ENCODE measurements at regions not wholly inside any gene's neighbourhood (a gene's known extent, or its start where the extent isn't known, plus 50 kb on each side); places are given as distances from the start of the nearest gene placed in this dataset.

DNA sequence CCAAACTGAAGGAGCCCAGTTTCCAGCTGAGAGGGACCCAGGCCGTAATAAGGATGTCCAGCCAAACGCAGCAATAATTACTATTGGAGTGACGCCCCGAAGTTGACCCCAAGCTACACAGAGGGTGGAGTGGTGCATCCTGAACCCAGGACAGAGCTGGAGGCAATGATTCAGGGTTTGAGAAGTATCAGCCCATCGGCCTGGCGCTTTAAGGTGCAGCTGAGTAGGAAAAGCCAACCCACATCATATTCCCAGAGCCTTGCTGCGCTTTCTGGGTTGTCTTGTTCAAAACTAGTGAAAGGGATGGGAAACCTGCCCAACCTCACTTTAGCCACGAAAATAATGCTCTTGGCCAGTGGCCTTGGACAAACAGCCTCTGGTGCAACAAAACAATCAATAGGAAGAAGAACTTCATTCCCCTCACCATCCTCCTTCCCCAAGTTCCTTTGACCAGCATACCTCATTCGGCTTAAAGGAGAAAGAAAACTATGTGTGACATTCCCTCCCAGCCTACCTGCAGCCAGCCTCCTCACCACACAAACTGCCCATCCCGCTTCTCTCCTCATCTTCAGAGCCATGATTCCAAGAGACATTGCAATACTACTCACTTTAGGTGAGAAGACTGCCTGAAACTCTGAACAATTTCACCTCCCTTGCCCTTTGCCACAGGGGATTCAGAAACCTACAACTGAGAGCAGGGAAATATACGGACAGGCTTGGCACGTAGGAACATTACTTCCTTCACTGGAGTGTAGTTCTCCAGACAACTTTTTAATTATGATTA lies 217.2 kb upstream of the MKLN1 start:
- no peak for DNase-seq

- peak; percentile 56 to 65 for DNase-seq
Measured at GRCh38 chr7:131111081-131111576, 216.5 kb upstream of the MKLN1 start.

GRCh38 chr7:131111792-131112191 lies 215.9 kb upstream of the MKLN1 start:
- DNase-seq = no peak

DNA sequence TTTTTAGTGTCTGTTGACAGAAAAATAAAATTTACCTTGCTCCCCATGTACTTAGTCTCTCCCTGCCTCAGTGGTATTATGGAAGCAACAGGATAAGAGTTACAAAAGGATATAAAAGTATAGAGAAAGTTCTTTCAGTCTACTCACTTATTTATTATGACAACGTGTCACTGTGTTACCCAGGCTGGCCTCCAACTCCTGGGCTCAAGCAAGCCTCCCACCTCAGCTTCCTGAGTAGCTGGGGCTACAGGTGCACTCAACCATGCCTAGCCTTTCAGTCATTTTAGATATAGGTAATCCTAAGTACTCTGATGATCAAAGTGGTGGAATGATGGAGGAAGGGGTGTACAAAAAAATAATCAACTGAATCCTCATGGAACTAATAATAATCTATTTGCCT lies 215.2 kb upstream of the MKLN1 start:
- no peak for DNase-seq

GRCh38 chr7:131115340-131115739 lies 212.3 kb upstream of the MKLN1 start:
- DNase-seq = no peak

DNA sequence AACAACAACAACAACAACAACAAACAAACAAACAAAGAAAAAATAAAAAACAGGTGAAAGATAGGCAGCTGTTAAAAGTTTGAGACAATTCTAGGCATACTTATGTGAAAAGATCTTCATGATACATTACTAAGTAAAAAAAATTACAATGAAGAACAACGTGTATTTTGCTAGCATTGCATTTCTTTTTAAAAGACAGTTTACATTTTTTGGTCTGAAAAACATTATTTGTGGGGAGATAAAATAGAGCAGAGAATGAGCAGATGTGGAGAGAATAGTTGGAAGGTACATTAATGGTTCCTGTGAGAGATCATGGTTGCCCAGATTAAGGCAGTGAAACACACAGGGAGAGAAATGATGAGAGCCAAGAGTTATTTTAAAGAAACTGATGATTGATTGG lies 210.2 kb upstream of the MKLN1 start:
- no peak for DNase-seq

GRCh38 chr7:131119381-131119780 lies 208.3 kb upstream of the MKLN1 start:
- no peak for DNase-seq

DNA sequence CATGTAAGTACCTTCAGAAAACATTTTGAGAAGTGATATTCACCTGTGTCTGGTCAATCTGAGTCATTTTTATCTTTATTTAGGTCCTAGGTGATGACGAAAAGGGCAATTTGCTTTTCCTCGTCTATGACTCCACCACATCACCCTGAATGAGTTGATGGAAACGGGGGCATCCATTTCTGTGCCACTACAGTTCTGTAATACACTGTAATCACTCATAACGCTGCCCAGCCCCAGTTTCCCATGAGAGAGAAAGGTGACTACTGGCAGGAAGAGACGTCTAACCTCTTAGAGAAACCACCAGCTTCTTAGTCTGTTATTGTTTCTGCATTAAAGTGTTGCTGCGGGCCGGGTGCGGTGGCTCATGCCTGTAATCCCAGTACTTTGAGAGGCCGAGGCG lies 205.3 kb upstream of the MKLN1 start:
- no peak for DNase-seq

- no peak for DNase-seq
Measured at GRCh38 chr7:131124001-131124629, 203.6 kb upstream of the MKLN1 start.

- no peak for DNase-seq
Measured at GRCh38 chr7:131124867-131125266, 202.8 kb upstream of the MKLN1 start.

DNA sequence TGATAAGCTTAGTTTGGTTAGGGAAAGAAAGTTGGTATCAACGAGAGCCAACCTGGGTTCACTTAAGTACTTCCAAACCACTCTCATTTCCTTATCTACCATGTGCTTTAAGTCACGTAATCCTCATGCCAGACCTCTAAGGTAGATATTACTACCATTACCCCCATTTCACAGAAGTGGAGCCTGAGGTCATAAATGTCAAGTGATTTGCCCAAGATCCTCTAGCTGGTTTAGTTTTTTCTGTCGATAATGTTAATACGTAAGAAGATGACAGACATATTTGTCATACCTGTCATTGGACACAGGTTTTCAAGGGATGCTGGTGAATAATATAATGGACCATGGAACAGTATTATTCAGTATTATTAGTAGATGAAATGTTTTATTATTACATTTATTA lies 197.4 kb upstream of the MKLN1 start:
- DNase-seq = no peak

- no peak for DNase-seq
Measured at GRCh38 chr7:131131012-131131745, 196.5 kb upstream of the MKLN1 start.

- DNase-seq = no peak
Measured at GRCh38 chr7:131131746-131132431, 195.8 kb upstream of the MKLN1 start.

- DNase-seq = no peak
Measured at GRCh38 chr7:131139462-131139861, 188.2 kb upstream of the MKLN1 start.

DNA sequence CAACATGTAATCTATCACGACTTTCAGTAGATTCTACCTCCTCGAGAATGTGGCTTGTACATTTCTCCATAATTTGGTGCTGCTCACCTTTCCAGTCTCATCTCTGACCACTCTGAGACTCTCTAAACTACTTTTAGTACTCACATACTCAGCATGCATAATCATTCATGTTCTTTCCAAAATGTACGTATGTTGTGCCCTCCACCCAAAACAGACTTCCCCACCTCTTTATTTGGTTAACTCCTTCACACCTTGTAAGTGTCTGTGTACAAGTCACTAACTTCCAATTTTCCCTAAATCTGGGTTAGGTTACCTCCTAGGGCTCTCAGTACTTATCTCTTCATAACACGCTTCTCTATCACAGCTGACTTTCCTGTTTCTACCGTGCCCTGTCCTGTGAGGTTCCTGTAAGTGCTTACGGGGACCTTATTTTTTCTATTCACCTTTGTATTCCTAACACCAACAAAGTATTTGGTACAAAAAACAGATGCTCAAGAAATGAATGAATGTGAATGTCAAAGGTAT lies 186.2 kb upstream of the MKLN1 start:
- no peak for DNase-seq

DNA sequence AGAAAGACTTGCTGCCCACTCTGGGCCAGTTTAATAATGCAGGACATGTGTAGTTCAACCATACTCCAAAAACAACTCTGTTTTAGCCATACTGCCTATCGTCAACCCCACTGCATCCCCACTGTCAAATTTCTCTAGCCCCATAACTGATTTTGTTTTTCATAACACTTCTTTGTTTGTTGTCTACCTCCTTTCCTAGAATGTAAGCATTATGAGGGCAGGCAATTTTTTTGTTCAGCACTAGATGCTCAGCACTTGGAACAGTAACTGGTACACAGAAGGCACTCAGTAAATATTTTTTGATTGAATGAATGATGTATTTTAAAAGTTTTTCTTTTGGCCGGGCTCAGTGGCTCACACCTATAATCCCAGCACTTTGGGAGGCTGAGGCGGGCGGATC lies 183.8 kb upstream of the MKLN1 start:
- no peak for DNase-seq

- no peak for DNase-seq
Measured at GRCh38 chr7:131145026-131145425, 182.7 kb upstream of the MKLN1 start.

GRCh38 chr7:131145770-131146169 lies 181.9 kb upstream of the MKLN1 start:
- no peak for DNase-seq

- peak in 1 of 2 donors; percentile 12 for DNase-seq
Measured at GRCh38 chr7:131147604-131148003, 180.1 kb upstream of the MKLN1 start.

- no peak for DNase-seq
Measured at GRCh38 chr7:131148258-131148657, 179.4 kb upstream of the MKLN1 start.

GRCh38 chr7:131148708-131149428 lies 178.8 kb upstream of the MKLN1 start:
- DNase-seq = no peak

GRCh38 chr7:131149429-131149773 lies 178.3 kb upstream of the MKLN1 start:
- DNase-seq = no peak
